Activated T-cell treated with anti-CD3 and anti-CD28 coated beads, Interleukin-2, amount 50 U/mL, for 72 hours (primary cell): ENCODE measurements at regions not wholly inside any gene's neighbourhood (a gene's known extent, or its start where the extent isn't known, plus 50 kb on each side); places are given as distances from the start of the nearest gene placed in this dataset.

Experiments used
- ATAC-seq, 2 donors: fragments of 150-1000 bp; cut with Tn5 transposase; replicated peaks in 1 of 2; 2 replicates each; pipeline ENCODE4 v1.10.0; 2021; ENCODE audit warnings: moderate library complexity in 2 of 2, mild to moderate bottlenecking in 1 of 2
- DNase-seq, 2 donors: peaks; one replicate each; pipeline ENCODE4 v3.0.0; 2021 to 2022; ENCODE audit warnings: mixed read lengths in 1 of 2
- H3K27ac Mint-ChIP-seq: one replicate; pipeline ENCODE4 v1.8.0; 2022; ENCODE audit warnings: mild to moderate bottlenecking, moderate library complexity, mixed read lengths
- H3K27me3 Mint-ChIP-seq: one replicate; pipeline ENCODE4 v1.8.0; 2022; ENCODE audit warnings: low read depth, mixed read lengths
- H3K36me3 Mint-ChIP-seq, 2 donors: one replicate each; pipeline ENCODE4 v1.8.0; 2022; ENCODE audit warnings: mixed read lengths in 2 of 2, mild to moderate bottlenecking in 1 of 2; ENCODE audit not compliant: insufficient read depth in 2 of 2
- H3K4me1 Mint-ChIP-seq: one replicate; pipeline ENCODE4 v1.8.0; 2022; ENCODE audit warnings: low read depth, mixed read lengths
- H3K4me3 Mint-ChIP-seq, 2 donors: one replicate each; pipeline ENCODE4 v1.8.0; 2022; ENCODE audit warnings: mild to moderate bottlenecking in 2 of 2, mixed read lengths in 2 of 2, moderate library complexity in 2 of 2
- H3K9me3 Mint-ChIP-seq, 2 donors: one replicate each; pipeline ENCODE4 v1.8.0; 2022; ENCODE audit warnings: mixed read lengths in 2 of 2

DNA sequence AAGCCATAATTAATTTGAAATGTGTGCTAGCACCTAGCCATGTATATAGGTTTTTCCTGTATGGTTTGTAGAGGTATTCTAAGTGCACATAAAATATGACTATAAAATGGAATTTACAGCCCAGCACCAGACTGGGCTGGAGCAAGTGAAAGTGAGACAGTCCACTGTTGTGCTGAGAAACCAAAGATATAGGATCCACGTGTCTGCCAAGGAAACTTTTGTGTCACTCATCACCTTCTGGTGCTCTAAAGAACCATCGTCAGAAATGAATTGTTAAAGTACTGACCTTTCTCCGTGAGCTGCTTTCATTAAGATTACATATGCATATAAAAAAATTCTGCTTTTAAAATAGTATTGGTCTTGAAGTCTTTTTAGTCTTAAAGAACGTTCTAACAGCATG is 141.0 kb upstream of the ZC3H11B start:
- ATAC-seq, result no peak
- Mint-ChIP-seq H3K4me3 (no peak overlapping the region), H3K27ac (no peak overlapping the region), H3K27me3 (peaks cover 5% of the 10 kb centered on the region), H3K4me1 (no peaks in the 10 kb centered on the region), H3K9me3 (peaks cover 0 to 2% of the 10 kb centered on the region in 2 donors), H3K36me3 (no peaks in the 10 kb centered on the region)
- no peak for DNase-seq

DNA sequence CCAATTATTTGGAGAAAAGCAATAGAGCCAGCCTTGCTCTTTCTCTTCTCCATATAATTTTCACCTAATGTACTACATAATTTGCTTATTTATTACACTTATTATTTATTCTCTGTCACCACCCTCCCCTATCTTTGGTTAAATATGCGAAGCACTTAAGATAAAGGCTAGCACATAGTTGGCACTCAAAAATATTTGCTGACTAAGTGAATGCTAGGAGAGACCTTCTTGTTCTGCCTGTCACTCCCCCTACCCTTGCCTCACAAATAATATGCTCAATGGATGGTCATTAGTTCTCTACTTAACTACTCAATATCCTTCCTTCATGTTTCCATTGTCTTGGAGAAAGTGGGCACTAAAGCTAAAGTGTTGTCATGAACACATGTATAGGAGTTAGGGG is 139.7 kb upstream of the ZC3H11B start:
- Mint-ChIP-seq H3K27me3 (no peaks in the 10 kb centered on the region), H3K36me3 (no peaks in the 10 kb centered on the region), H3K27ac (no peak overlapping the region), H3K4me1 (no peaks in the 10 kb centered on the region), H3K9me3 (peaks cover 0 to 2% of the 10 kb centered on the region in 2 donors), H3K4me3 (no peak overlapping the region)
- ATAC-seq, result no peak
- no peak for DNase-seq

GRCh38 chr1:219751870-219752507 is 139.1 kb upstream of the ZC3H11B start:
- H3K27me3 Mint-ChIP-seq, result no peaks in the 10 kb centered on the region
- no peaks in the 10 kb centered on the region for H3K4me1 Mint-ChIP-seq
- ATAC-seq, result no peak
- no peak overlapping the region for H3K4me3 Mint-ChIP-seq
- DNase-seq, result no peak
- peaks cover 0 to 2% of the 10 kb centered on the region in 2 donors for H3K9me3 Mint-ChIP-seq
- no peak overlapping the region for H3K27ac Mint-ChIP-seq
- no peaks in the 10 kb centered on the region for H3K36me3 Mint-ChIP-seq

DNA sequence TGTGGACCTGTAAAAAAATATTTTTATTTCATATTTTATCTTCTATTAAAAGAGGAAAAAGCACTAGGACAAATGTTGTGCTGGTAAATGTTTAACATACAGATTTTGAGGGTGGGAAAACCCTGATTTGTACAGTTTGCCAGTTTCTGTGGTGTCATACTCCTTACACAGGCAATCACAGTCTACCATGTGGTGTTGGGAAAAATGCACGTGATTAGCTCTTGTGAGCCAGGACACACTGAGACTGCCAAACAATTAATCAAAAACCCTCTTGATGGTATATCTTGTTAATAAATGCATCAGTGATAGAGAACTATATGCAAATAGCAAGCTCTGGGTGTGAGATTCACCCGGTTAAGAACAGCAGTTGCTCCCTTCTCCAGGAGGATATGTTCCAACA is 136.5 kb upstream of the ZC3H11B start:
- Mint-ChIP-seq H3K36me3 (no peaks in the 10 kb centered on the region), H3K4me1 (no peaks in the 10 kb centered on the region), H3K27me3 (no peaks in the 10 kb centered on the region), H3K9me3 (peaks cover 0 to 2% of the 10 kb centered on the region in 2 donors), H3K27ac (no peak overlapping the region), H3K4me3 (no peak overlapping the region)
- DNase-seq (no peak), ATAC-seq (no peak)

GRCh38 chr1:219746141-219746540 is 133.2 kb upstream of the ZC3H11B start:
- no peak for DNase-seq
- Mint-ChIP-seq H3K9me3 (peaks cover 0 to 2% of the 10 kb centered on the region in 2 donors), H3K27ac (no peak overlapping the region), H3K4me3 (no peak overlapping the region), H3K4me1 (no peaks in the 10 kb centered on the region), H3K36me3 (no peaks in the 10 kb centered on the region), H3K27me3 (no peaks in the 10 kb centered on the region)
- no peak for ATAC-seq

- Mint-ChIP-seq H3K36me3 (no peaks in the 10 kb centered on the region), H3K9me3 (peaks cover 0 to 2% of the 10 kb centered on the region in 2 donors), H3K27me3 (no peaks in the 10 kb centered on the region), H3K4me3 (no peak overlapping the region), H3K27ac (no peak overlapping the region), H3K4me1 (no peaks in the 10 kb centered on the region)
- DNase-seq (no peak), ATAC-seq (no peak)
These were observed 132.0 kb upstream of the ZC3H11B start for GRCh38 chr1:219744652-219745469.

GRCh38 chr1:219741011-219741970 is 128.4 kb upstream of the ZC3H11B start:
- Mint-ChIP-seq H3K4me3 (no peak overlapping the region), H3K4me1 (no peaks in the 10 kb centered on the region), H3K27me3 (no peaks in the 10 kb centered on the region), H3K9me3 (peaks cover 3 to 5% of the 10 kb centered on the region in 2 donors), H3K27ac (no peak overlapping the region), H3K36me3 (no peaks in the 10 kb centered on the region)
- ATAC-seq (no peak), DNase-seq (no peak)

DNA sequence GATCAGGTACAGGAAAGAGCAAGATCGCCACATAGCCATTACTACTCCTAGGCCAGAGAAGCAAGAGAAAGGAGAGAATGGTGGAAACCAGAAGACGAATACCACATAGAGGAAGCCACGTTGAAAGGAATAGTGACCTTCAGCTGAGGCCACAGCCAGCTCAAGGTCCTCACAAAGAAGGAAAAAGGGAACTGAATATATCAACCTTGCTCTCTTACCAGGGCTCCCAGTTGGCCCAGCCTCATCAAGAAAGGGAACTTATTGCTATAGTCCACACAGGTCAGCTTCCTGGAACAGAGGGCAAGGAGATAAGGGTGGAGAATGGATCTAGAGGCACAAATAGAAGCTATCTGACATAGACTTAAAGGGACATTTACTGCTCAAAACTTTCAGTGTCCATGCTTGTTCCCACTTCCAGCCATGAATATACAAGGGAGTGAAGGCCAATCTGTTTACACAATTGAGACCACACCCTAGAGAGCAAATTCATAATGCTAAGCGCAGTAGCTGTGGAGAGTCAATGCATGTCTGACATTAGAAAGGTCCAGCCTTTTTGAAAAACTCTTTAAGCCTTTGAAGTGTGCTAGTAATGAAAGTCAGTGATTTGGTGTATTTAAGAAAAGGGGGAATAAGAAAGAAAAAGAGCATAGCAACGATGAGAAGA is 120.7 kb upstream of the ZC3H11B start:
- H3K27me3 Mint-ChIP-seq, result no peaks in the 10 kb centered on the region
- H3K27ac Mint-ChIP-seq, result no peak overlapping the region
- ATAC-seq (no peak), DNase-seq (no peak)
- H3K4me1 Mint-ChIP-seq, result no peaks in the 10 kb centered on the region
- H3K4me3 Mint-ChIP-seq, result no peak overlapping the region
- H3K36me3 Mint-ChIP-seq, result no peaks in the 10 kb centered on the region
- H3K9me3 Mint-ChIP-seq, result peaks cover 3 to 6% of the 10 kb centered on the region in 2 donors

DNA sequence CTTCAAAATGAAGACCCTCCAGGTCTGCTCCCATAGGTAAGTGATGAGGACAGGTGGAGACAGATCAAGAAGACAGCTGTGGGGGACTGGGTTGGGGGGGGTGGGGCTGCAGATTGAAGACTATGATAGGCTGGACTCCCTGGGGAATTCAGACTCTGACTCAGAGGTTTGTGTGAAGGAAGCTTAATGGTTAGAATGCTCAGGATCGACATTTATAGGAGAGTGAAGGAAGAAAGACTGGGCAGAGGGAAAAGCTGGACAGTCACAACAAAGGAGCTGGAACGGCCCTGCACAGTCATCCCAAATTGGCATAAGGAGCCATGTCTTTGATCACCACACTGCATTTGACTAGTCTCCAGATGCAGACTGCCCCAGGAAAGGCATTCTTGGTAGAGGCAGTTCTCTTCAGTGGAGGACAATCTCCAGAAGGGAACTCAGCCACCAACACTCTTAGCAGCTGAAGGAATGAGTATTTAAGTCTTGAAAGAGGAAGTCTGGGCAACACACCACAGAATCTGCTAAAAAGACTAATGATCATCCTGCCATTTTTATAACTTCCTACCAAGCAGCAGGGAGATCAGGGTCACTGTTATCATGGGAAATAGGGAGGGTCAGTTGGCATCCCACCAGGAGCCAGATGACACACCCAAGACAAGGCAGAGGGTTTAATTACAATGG is 120.0 kb upstream of the ZC3H11B start:
- no peak overlapping the region for H3K4me3 Mint-ChIP-seq
- H3K4me1 Mint-ChIP-seq, result no peaks in the 10 kb centered on the region
- H3K27me3 Mint-ChIP-seq, result no peaks in the 10 kb centered on the region
- H3K9me3 Mint-ChIP-seq, result peaks cover 6 to 8% of the 10 kb centered on the region in 2 donors
- H3K27ac Mint-ChIP-seq, result no peak overlapping the region
- ATAC-seq, result no peak
- H3K36me3 Mint-ChIP-seq, result no peaks in the 10 kb centered on the region
- no peak for DNase-seq

DNA sequence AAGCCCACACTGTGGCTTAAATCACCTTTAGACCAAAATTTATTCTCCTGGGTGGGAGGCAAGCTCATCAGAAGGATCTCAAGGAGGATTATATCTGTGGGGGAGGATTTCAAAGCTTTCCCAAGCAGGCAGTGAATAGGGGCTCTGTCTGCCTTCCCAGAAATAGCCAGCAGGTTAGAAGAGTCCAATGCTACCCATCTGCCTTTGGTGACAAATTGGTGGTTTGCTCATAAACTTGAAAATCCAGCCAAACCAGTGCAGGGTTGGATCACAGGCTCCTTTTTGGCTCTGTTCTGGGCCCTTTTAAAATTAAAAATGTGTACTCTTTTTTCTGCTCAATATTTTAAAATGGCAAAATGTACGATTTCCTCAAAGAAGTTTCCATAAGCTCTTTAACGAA is 118.9 kb upstream of the ZC3H11B start:
- DNase-seq, result no peak
- H3K9me3 Mint-ChIP-seq, result peaks cover 3 to 13% of the 10 kb centered on the region in 2 donors
- H3K4me3 Mint-ChIP-seq, result no peak overlapping the region
- no peaks in the 10 kb centered on the region for H3K36me3 Mint-ChIP-seq
- ATAC-seq, result no peak
- H3K4me1 Mint-ChIP-seq, result no peaks in the 10 kb centered on the region
- no peaks in the 10 kb centered on the region for H3K27me3 Mint-ChIP-seq
- no peak overlapping the region for H3K27ac Mint-ChIP-seq

- H3K27me3 Mint-ChIP-seq, result no peaks in the 10 kb centered on the region
- no peak overlapping the region for H3K4me3 Mint-ChIP-seq
- ATAC-seq, result no peak
- no peaks in the 10 kb centered on the region for H3K4me1 Mint-ChIP-seq
- DNase-seq, result no peak
- peaks cover 3% of the 10 kb centered on the region in 2 donors for H3K36me3 Mint-ChIP-seq
- peaks cover 10 to 19% of the 10 kb centered on the region in 2 donors for H3K9me3 Mint-ChIP-seq
- H3K27ac Mint-ChIP-seq, result no peak overlapping the region
These were observed 113.8 kb upstream of the ZC3H11B start for GRCh38 chr1:219726480-219727272.

GRCh38 chr1:219724440-219724839 is 111.5 kb upstream of the ZC3H11B start:
- H3K36me3 Mint-ChIP-seq, result peaks cover 3% of the 10 kb centered on the region in 2 donors
- no peaks in the 10 kb centered on the region for H3K27me3 Mint-ChIP-seq
- no peak overlapping the region for H3K4me3 Mint-ChIP-seq
- peaks cover 10 to 19% of the 10 kb centered on the region in 2 donors for H3K9me3 Mint-ChIP-seq
- no peak overlapping the region for H3K27ac Mint-ChIP-seq
- ATAC-seq (no peak), DNase-seq (no peak)
- no peaks in the 10 kb centered on the region for H3K4me1 Mint-ChIP-seq
